T-helper 9 cell (primary cell): ENCODE measurements at regions not wholly inside any gene's neighbourhood (a gene's known extent, or its start where the extent isn't known, plus 50 kb on each side); places are given as distances from the start of the nearest gene placed in this dataset.
A peak's percentile ranks its signal among the peaks of the same experiment; 100 is the strongest.
"Not testable (repeated sequence)": the region's sequence is repeated elsewhere in the genome, so short reads cannot be mapped to it uniquely, and the experiment has no call there.

Experiments used
- DNase-seq: peaks from one replicate; pipeline ENCODE4 v3.0.0-alpha.2; 2020

- no peak for DNase-seq
Measured at GRCh38 chr4:77220828-77221613, 64.0 kb downstream of the CCNG2 start.

- no peak for DNase-seq
Measured at GRCh38 chr4:77225022-77225421, 68.0 kb downstream of the CCNG2 start.

GRCh38 chr4:77226939-77227705 is 70.1 kb downstream of the CCNG2 start:
- DNase-seq: no peak

GRCh38 chr4:77229433-77229832 is 72.4 kb downstream of the CCNG2 start:
- DNase-seq: no peak

- no peak for DNase-seq
Measured at GRCh38 chr4:77232653-77233052, 75.6 kb downstream of the CCNG2 start.

- DNase-seq: no peak
Measured at GRCh38 chr4:77235289-77235854, 78.4 kb downstream of the CCNG2 start.

- DNase-seq: no peak
Measured at GRCh38 chr4:77236806-77237205, 79.8 kb downstream of the CCNG2 start.

GRCh38 chr4:77240469-77241066 is 83.6 kb downstream of the CCNG2 start:
- peak; percentile 47 for DNase-seq

- no peak for DNase-seq
Measured at GRCh38 chr4:77248805-77249204, 91.8 kb downstream of the CCNG2 start.

GRCh38 chr4:77251751-77252150 is 94.7 kb downstream of the CCNG2 start:
- DNase-seq: no peak

GRCh38 chr4:77263247-77263646 is 106.2 kb downstream of the CCNG2 start:
- DNase-seq: no peak

GRCh38 chr4:77263976-77264375 is 107.0 kb downstream of the CCNG2 start:
- DNase-seq: not testable (repeated sequence)

GRCh38 chr4:77264826-77265225 is 107.8 kb downstream of the CCNG2 start:
- DNase-seq: no peak

- no peak for DNase-seq
Measured at GRCh38 chr4:77268108-77268507, 111.1 kb downstream of the CCNG2 start.

- no peak for DNase-seq
Measured at GRCh38 chr4:77269505-77269904, 112.5 kb downstream of the CCNG2 start.

- DNase-seq: no peak
Measured at GRCh38 chr4:77273412-77273811, 116.4 kb downstream of the CCNG2 start.

- DNase-seq: not testable (repeated sequence)
Measured at GRCh38 chr4:77279114-77279513, 122.1 kb downstream of the CCNG2 start.

GRCh38 chr4:77282305-77282704 is 125.3 kb downstream of the CCNG2 start:
- no peak for DNase-seq

GRCh38 chr4:77284036-77284435 is 127.0 kb downstream of the CCNG2 start:
- DNase-seq: no peak

GRCh38 chr4:77286906-77287305 is 129.9 kb downstream of the CCNG2 start:
- no peak for DNase-seq

- DNase-seq: no peak
Measured at GRCh38 chr4:77293426-77293825, 136.4 kb downstream of the CCNG2 start.

- not testable (repeated sequence) for DNase-seq
Measured at GRCh38 chr4:77300996-77301395, 144.0 kb downstream of the CCNG2 start.

- no peak for DNase-seq
Measured at GRCh38 chr4:77305766-77306165, 148.8 kb downstream of the CCNG2 start.
